Liver (tissue), 3 donors: ENCODE measurements at regions not wholly inside any gene's neighbourhood (a gene's known extent, or its start where the extent isn't known, plus 50 kb on each side); places are given as distances from the start of the nearest gene placed in this dataset.

Source experiments
- CTCF ChIP-seq: fragments of 150-350 bp; IDR thresholded peaks from 2 replicates; pipeline ENCODE4 v1.5.1; 2017; ENCODE audit warnings: improper control_type of control experiment, low read depth, low read length; ENCODE audit not compliant: missing input control
- EGR1 ChIP-seq, 2 donors: IDR thresholded peaks; 2 replicates each; pipeline ENCODE4 v1.6.1; 2016 to 2018; ENCODE audit warnings: antibody characterized with exemption in 2 of 2, low read depth in 2 of 2
- GABPA ChIP-seq, 2 donors: IDR thresholded peaks in 1 of 2; conservative IDR thresholded peaks in 1 of 2; 2 replicates each; pipeline ENCODE4 v1.6.1; 2016; ENCODE audit warnings: antibody characterized with exemption in 2 of 2, mild to moderate bottlenecking in 1 of 2, moderate library complexity in 1 of 2
- RAD21 ChIP-seq, 2 donors: IDR thresholded peaks; 2 replicates each; pipeline ENCODE4 v1.6.1; 2016; ENCODE audit warnings: antibody characterized with exemption in 2 of 2, mild to moderate bottlenecking in 2 of 2
- REST ChIP-seq: IDR thresholded peaks from 2 replicates; pipeline ENCODE4 v1.6.1; 2016; ENCODE audit warnings: antibody characterized with exemption, mild to moderate bottlenecking
- SP1 ChIP-seq: IDR thresholded peaks from 2 replicates; pipeline ENCODE4 v1.6.1; 2018; ENCODE audit warnings: antibody characterized with exemption, mild to moderate bottlenecking
- TAF1 ChIP-seq: conservative IDR thresholded peaks from 2 replicates; pipeline ENCODE4 v1.6.1; 2016; ENCODE audit warnings: antibody characterized with exemption, mild to moderate bottlenecking
- donor health status: healthy.
- donor health status: healthy.

GRCh38 chr12:24244801-24245200, 295.3 kb upstream of the SOX5 start:
- no peak for TF ChIP-seq CTCF
- TF ChIP-seq GABPA (IDR thresholded peaks at IDR 0.05 in 1 of 2, conservative IDR thresholded peaks at IDR 0.05 in 1 of 2), result no peak
- TF ChIP-seq EGR1 (IDR thresholded peaks at IDR 0.05; ENCODE audit: low read depth in 2 of 2), result no peak
- TF ChIP-seq TAF1, result no peak
- no peak for TF ChIP-seq SP1
- no peak for TF ChIP-seq REST
- TF ChIP-seq RAD21 (IDR thresholded peaks at IDR 0.05), result no peak
